ENCODE measurements at regions not wholly inside any gene's neighbourhood (a gene's known extent, or its start where the extent isn't known, plus 50 kb on each side); places are given as distances from the start of the nearest gene placed in this dataset.

DNA sequence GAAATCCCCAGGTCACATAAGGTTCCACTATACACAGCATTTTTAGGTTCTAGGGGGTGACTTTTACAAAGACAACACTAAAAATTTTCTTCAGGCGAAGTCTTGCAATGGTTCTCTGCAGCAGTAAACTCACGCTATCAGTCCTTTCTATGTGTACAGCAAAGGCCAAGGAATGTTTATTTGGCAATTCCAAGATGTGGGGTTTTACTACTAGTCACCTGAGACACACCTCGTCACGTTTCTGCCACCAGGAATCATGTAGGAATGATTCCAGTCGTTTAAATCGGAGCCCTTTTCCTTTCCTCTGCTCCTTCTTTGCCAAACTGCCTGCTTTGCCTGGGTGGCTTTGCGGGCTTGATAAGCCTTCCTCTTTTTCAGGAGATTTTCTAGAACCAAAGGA lies 75.9 kb upstream of the ENPEP start:
- TF ChIP-seq, protein P1, sequence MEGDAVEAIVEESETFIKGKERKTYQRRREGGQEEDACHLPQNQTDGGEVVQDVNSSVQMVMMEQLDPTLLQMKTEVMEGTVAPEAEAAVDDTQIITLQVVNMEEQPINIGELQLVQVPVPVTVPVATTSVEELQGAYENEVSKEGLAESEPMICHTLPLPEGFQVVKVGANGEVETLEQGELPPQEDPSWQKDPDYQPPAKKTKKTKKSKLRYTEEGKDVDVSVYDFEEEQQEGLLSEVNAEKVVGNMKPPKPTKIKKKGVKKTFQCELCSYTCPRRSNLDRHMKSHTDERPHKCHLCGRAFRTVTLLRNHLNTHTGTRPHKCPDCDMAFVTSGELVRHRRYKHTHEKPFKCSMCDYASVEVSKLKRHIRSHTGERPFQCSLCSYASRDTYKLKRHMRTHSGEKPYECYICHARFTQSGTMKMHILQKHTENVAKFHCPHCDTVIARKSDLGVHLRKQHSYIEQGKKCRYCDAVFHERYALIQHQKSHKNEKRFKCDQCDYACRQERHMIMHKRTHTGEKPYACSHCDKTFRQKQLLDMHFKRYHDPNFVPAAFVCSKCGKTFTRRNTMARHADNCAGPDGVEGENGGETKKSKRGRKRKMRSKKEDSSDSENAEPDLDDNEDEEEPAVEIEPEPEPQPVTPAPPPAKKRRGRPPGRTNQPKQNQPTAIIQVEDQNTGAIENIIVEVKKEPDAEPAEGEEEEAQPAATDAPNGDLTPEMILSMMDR (IDR thresholded peaks at IDR 0.05), result no peak
- TF ChIP-seq POLR2A (IDR thresholded peaks at IDR 0.05), result no peak
